Loucy (cell line): ENCODE measurements at regions not wholly inside any gene's neighbourhood (a gene's known extent, or its start where the extent isn't known, plus 50 kb on each side); places are given as distances from the start of the nearest gene placed in this dataset.

Source experiments
- H2AFZ ChIP-seq: fragments of 200-600 bp; sonication (generic); 2 replicates; pipeline ENCODE4 v1.6.0; 2016; ENCODE audit warnings: antibody characterized with exemption, mild to moderate bottlenecking, low read length, moderate library complexity
- H3F3A ChIP-seq: fragments of 200-600 bp; 2 replicates; pipeline ENCODE4 v1.6.0; 2016; ENCODE audit warnings: antibody characterized with exemption, low read depth, mild to moderate bottlenecking
- H3K27me3 ChIP-seq: fragments of 200-600 bp; sonication (generic); 2 replicates; pipeline ENCODE4 v1.6.1; 2014; ENCODE audit warnings: low read length, mild to moderate bottlenecking; ENCODE audit not compliant: insufficient read depth, poor library complexity, severe bottlenecking
- H3K36me3 ChIP-seq: fragments of 200-600 bp; sonication (generic); 2 replicates; pipeline ENCODE4 v1.6.1; 2016; ENCODE audit warnings: low read length; ENCODE audit not compliant: insufficient read depth
- H3K4me1 ChIP-seq: fragments of 200-600 bp; sonication (generic); 2 replicates; pipeline ENCODE4 v1.5.1; 2014; ENCODE audit warnings: low read length, mild to moderate bottlenecking; ENCODE audit not compliant: insufficient read depth, poor library complexity, severe bottlenecking
- H3K4me2 ChIP-seq: fragments of 200-600 bp; sonication (generic); 2 replicates; pipeline ENCODE4 v1.6.0; 2014; ENCODE audit warnings: antibody characterized with exemption, low read length, low read depth, mild to moderate bottlenecking; ENCODE audit not compliant: poor library complexity, severe bottlenecking
- H3K4me3 ChIP-seq: fragments of 200-600 bp; sonication (generic); 2 replicates; pipeline ENCODE4 v1.5.1; 2014; ENCODE audit warnings: low read length, mild to moderate bottlenecking, mixed read lengths; ENCODE audit not compliant: poor library complexity, severe bottlenecking
- H3K79me2 ChIP-seq: fragments of 200-600 bp; sonication (generic); 2 replicates; pipeline ENCODE4 v1.6.1; 2014; ENCODE audit warnings: low read length; ENCODE audit not compliant: insufficient read depth
- H3K9ac ChIP-seq: fragments of 200-600 bp; sonication (generic); 2 replicates; pipeline ENCODE4 v1.6.0; 2014; ENCODE audit warnings: mild to moderate bottlenecking, low read depth, low read length, moderate library complexity; ENCODE audit not compliant: poor library complexity, severe bottlenecking
- H3K9me2 ChIP-seq: fragments of 200-600 bp; sonication (generic); replicated peaks from 2 replicates; pipeline ENCODE4 v1.6.1; 2016; ENCODE audit warnings: low read depth, low read length, mixed read lengths
- H3K9me3 ChIP-seq: fragments of 200-600 bp; sonication (generic); 2 replicates; pipeline ENCODE4 v1.6.1; 2014; ENCODE audit warnings: mild to moderate bottlenecking, antibody characterized with exemption, low read length, low read depth; ENCODE audit not compliant: insufficient read depth
- H4K20me1 ChIP-seq: fragments of 200-600 bp; sonication (generic); 2 replicates; pipeline ENCODE4 v1.6.0; 2014; ENCODE audit warnings: antibody characterized with exemption, low read length, mild to moderate bottlenecking; ENCODE audit not compliant: insufficient read depth, poor library complexity, severe bottlenecking
- EZH2phosphoT487 ChIP-seq: fragments of 200-600 bp; IDR thresholded peaks from 2 replicates; pipeline ENCODE4 v1.6.1; 2018; ENCODE audit warnings: antibody characterized with exemption, mild to moderate bottlenecking, moderate library complexity, borderline replicate concordance
- TF ChIP-seq, protein P1 (sequence below): fragments of 200-600 bp; sonication (generic); conservative IDR thresholded peaks from 2 replicates; pipeline ENCODE4 v1.5.1; 2014; ENCODE audit warnings: mild to moderate bottlenecking, antibody characterized with exemption, low read length

- Histone ChIP-seq H3K36me3 (no peaks in the 10 kb centered on the region), H3F3A (no peaks in the 10 kb centered on the region), H3K9ac (no peak overlapping the region), H3K27me3 (peaks cover 4% of the 10 kb centered on the region), H3K4me3 (no peak overlapping the region), H2AFZ (no peak overlapping the region), H4K20me1 (no peaks in the 10 kb centered on the region), H3K4me2 (no peak overlapping the region), H3K9me2 (no peaks in the 10 kb centered on the region), H3K4me1 (no peaks in the 10 kb centered on the region), H3K79me2 (no peaks in the 10 kb centered on the region), H3K9me3 (peaks cover 10% of the 10 kb centered on the region; the same call in 1 of the 2 replicates)
- TF ChIP-seq EZH2phosphoT487, result no peak
- TF ChIP-seq, protein P1, sequence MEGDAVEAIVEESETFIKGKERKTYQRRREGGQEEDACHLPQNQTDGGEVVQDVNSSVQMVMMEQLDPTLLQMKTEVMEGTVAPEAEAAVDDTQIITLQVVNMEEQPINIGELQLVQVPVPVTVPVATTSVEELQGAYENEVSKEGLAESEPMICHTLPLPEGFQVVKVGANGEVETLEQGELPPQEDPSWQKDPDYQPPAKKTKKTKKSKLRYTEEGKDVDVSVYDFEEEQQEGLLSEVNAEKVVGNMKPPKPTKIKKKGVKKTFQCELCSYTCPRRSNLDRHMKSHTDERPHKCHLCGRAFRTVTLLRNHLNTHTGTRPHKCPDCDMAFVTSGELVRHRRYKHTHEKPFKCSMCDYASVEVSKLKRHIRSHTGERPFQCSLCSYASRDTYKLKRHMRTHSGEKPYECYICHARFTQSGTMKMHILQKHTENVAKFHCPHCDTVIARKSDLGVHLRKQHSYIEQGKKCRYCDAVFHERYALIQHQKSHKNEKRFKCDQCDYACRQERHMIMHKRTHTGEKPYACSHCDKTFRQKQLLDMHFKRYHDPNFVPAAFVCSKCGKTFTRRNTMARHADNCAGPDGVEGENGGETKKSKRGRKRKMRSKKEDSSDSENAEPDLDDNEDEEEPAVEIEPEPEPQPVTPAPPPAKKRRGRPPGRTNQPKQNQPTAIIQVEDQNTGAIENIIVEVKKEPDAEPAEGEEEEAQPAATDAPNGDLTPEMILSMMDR, result no peak
These were observed 269.1 kb upstream of the TBX18 start for GRCh38 chr6:85033547-85033946.

GRCh38 chr6:85026021-85026420 is 261.6 kb upstream of the TBX18 start:
- H3K79me2 ChIP-seq, result no peaks in the 10 kb centered on the region
- H2AFZ ChIP-seq, result no peak overlapping the region
- H3K27me3 ChIP-seq, result peaks cover 4% of the 10 kb centered on the region
- no peak overlapping the region for H3K9ac ChIP-seq
- H4K20me1 ChIP-seq, result no peaks in the 10 kb centered on the region
- TF ChIP-seq, protein P1, result no peak
- no peak for TF ChIP-seq EZH2phosphoT487
- no peaks in the 10 kb centered on the region for H3K36me3 ChIP-seq
- H3K9me3 ChIP-seq, result no peaks in the 10 kb centered on the region
- H3F3A ChIP-seq, result no peaks in the 10 kb centered on the region
- no peaks in the 10 kb centered on the region for H3K4me1 ChIP-seq
- H3K4me3 ChIP-seq, result no peak overlapping the region
- no peak overlapping the region for H3K4me2 ChIP-seq
- no peaks in the 10 kb centered on the region for H3K9me2 ChIP-seq

- H3F3A ChIP-seq, result no peaks in the 10 kb centered on the region
- no peaks in the 10 kb centered on the region for H3K79me2 ChIP-seq
- H3K4me2 ChIP-seq, result no peak overlapping the region
- no peaks in the 10 kb centered on the region for H3K27me3 ChIP-seq
- no peaks in the 10 kb centered on the region for H4K20me1 ChIP-seq
- no peaks in the 10 kb centered on the region for H3K36me3 ChIP-seq
- no peaks in the 10 kb centered on the region for H3K4me1 ChIP-seq
- no peak overlapping the region for H3K9ac ChIP-seq
- no peak for TF ChIP-seq EZH2phosphoT487
- no peak overlapping the region for H2AFZ ChIP-seq
- no peak overlapping the region for H3K4me3 ChIP-seq
- H3K9me2 ChIP-seq, result no peaks in the 10 kb centered on the region
- no peaks in the 10 kb centered on the region for H3K9me3 ChIP-seq
These were observed 259.3 kb upstream of the TBX18 start for GRCh38 chr6:85023721-85024120.

DNA sequence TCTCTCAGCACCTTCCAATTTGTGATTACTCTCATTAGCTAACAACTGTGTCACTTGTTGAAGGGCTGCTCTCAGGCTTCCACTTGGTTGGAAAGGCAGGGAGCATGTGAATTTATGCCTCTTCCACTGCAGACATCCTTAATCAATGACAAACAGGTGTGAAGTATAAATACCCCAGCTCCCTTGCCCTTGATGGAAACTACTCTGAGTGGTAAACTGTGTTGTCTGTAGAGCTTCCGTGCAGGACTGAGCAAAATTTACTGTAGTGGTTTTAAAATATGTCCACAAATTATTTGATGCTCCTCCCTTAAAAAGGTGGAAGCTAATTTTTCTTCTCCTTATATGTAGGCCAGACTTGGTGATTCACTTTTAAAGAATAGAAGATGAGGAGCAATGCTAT is 253.0 kb upstream of the TBX18 start:
- Histone ChIP-seq H3K36me3 (no peaks in the 10 kb centered on the region), H3K27me3 (no peaks in the 10 kb centered on the region), H2AFZ (no peak overlapping the region), H3K4me3 (no peak overlapping the region), H3F3A (no peaks in the 10 kb centered on the region), H3K9me3 (no peaks in the 10 kb centered on the region), H3K9ac (no peak overlapping the region), H3K4me2 (no peak overlapping the region), H4K20me1 (no peaks in the 10 kb centered on the region), H3K79me2 (no peaks in the 10 kb centered on the region), H3K9me2 (no peaks in the 10 kb centered on the region), H3K4me1 (no peaks in the 10 kb centered on the region)
- TF ChIP-seq, protein P1, result no peak
- no peak for TF ChIP-seq EZH2phosphoT487
